ENCODE measurements at regions not wholly inside any gene's neighbourhood (a gene's known extent, or its start where the extent isn't known, plus 50 kb on each side); places are given as distances from the start of the nearest gene placed in this dataset.
"Not testable (repeated sequence)": the region's sequence is repeated elsewhere in the genome, so short reads cannot be mapped to it uniquely, and the experiment has no call there.

DNA sequence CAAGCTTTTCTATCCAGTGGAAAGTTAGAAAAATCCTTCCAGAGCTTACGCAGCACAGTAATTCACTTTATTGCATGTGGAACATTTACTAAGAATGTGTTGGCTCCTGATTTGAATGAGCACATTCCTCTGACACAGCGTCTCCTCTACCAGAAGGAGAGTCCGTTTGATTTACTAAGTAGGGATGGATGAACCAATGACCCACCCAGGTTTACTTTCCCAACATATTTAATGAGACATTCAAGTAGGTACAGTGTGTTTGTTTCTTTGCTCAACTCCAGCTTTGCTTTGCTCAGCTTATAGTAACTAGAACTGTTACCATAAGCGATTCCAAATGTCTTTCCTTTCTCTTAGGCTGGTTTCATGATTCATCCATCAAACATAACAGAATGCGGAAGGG is 161.7 kb downstream of the SMARCA1 start:
- no peak for DNase-seq (ENCODE audit: low spot score)

DNA sequence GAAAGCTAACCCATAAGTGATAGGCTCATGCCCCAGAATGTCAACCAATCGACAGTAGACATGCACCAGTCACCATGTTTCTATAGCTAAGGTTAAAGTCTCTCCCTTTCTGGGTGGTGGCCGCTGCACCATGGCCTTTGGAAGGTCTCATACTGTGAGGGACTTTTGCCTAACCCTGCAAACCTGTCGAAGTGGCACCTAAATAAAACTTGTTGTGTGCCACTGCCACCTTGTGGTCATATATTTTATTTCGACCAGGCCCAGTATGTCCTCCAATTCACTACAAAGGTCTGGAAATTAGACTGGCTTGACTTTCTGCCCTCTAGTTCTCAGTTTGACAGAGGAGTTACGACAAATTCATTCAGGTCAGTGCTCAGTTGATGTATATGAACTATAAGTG is 163.1 kb downstream of the SMARCA1 start:
- DNase-seq (ENCODE audit: low spot score), result peak; percentile 7

GRCh38 chrX:129359269-129359668 is 164.0 kb downstream of the SMARCA1 start:
- DNase-seq (ENCODE audit: low spot score), result no peak

- DNase-seq (ENCODE audit: low spot score), result not testable (repeated sequence)
Measured at GRCh38 chrX:129357428-129357827, 165.9 kb downstream of the SMARCA1 start.

DNA sequence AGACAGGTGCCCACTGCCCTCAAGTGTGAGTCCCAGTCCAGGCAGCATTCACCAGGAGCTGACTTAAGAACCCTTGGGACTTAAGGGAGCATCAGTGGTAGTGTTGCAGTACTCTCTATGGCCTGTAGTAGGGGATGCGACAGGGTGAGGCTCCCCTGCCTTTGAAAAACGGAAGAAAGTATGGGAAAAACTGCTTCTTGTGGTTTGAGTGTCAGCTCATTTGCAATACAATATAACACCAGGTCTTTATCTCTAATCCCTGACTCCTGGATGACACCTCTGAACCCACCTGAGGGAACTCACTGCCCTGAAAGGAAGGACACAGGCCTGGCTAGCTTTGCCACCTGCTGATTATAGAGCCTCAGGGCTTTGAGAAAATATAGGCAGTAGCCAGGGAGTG is 176.0 kb downstream of the SMARCA1 start:
- DNase-seq (ENCODE audit: low spot score), result no peak

DNA sequence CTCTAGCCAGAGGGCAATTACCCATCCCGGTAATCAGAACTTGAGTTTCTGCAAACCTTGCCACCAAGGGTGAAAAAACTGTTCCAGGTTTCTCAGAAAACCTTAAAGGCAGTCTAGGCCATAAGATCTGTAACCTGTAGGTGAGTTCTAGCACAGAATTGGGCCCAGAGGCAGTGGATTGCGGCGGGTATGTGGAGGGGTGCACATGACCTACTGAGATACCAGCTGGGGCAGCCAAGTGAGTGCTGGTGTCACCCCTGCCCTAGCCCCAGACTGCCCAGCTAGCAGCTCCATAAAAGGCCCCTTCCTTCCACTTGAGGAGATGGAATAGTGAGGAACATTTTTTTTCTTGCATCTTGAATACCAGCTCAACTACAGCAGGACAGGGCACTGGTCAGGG is 176.7 kb downstream of the SMARCA1 start:
- DNase-seq (ENCODE audit: low spot score), result no peak

GRCh38 chrX:129337264-129337663 is 186.0 kb downstream of the SMARCA1 start:
- DNase-seq (ENCODE audit: low spot score), result not testable (repeated sequence)

GRCh38 chrX:129323115-129323514 is 200.2 kb downstream of the SMARCA1 start:
- no peak for DNase-seq (ENCODE audit: low spot score)

GRCh38 chrX:129318375-129318774 is 204.9 kb downstream of the SMARCA1 start:
- DNase-seq (ENCODE audit: low spot score), result no peak

DNA sequence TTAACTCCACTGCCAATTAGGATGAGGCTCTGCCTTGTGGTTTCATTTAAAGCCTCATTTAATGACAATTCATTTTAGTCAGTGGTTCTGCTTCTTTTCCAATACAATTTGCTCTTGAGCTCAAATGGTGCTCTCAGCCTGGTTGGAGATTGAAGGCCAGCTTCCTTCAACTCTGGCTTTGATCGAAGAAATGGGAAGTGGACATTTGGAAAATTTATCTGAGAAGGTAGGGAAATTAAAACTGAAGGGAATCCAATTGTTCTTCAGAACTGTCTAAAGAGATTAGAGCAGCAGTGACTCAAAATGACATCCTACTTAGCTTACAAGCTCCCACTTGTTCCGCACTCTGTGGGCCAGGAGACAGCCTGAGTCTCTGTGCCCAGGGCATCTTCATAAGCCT is 206.8 kb downstream of the SMARCA1 start:
- no peak for DNase-seq (ENCODE audit: low spot score)

- no peak for DNase-seq (ENCODE audit: low spot score)
Measured at GRCh38 chrX:129310000-129310399, 213.3 kb downstream of the SMARCA1 start.

DNA sequence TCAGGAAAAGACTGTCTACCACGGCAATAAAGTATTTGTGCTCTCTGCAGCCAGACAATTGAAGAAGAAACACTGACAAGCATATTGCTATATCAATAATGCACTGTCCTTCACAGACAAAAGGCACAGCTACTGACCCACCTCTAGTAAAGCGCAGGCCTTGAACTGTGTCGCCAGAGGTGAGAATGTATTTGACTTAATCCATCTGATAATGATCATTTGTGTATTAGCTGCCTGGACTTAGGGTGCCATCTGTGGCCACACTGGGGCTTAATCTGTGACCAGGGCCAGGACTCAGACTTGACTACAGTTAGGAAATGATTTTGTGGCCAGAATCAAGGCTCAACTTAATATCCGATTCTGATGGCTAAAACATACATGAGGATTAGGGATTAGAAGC is 260.4 kb downstream of the SMARCA1 start:
- DNase-seq (ENCODE audit: low spot score), result no peak

DNA sequence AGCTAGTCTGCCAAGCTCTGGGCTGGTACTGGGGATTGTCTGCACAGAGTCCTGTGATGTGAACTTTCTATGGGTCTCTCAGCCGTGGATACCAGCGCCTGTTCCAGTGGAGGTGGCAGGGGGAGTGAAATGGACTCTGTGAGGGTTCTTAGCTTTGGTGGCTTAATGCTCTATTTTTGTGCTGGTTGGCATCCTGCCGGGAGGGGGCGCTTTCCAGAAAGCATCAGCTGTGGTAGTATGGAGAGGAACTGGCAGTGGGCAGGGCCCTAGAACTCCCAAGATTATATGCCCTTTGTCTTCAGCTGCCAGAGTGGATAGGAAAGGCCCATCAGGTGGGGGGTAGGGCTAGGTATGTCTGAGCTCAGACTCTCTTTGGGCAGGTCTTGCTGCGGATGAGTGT is 267.8 kb downstream of the SMARCA1 start:
- not testable (repeated sequence) for DNase-seq (ENCODE audit: low spot score)

DNA sequence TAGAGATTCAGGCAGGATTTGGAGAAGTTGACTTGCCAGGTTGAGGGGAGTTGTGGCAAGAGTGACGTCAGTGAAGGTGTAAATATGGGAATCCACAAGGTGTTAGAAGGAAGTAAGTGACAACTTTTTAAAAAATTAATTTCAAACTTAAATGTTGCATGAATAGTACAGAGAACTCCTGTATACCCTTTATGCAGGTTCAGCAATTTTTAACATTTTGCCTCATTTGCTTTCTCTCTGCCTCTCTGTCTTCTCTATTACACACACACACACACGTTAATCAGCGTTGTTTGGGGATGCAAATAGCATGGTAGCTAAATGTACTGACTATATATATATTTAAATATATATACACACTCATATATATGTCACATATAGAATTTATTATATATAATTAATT is 273.7 kb downstream of the SMARCA1 start:
- no peak for DNase-seq (ENCODE audit: low spot score)

DNA sequence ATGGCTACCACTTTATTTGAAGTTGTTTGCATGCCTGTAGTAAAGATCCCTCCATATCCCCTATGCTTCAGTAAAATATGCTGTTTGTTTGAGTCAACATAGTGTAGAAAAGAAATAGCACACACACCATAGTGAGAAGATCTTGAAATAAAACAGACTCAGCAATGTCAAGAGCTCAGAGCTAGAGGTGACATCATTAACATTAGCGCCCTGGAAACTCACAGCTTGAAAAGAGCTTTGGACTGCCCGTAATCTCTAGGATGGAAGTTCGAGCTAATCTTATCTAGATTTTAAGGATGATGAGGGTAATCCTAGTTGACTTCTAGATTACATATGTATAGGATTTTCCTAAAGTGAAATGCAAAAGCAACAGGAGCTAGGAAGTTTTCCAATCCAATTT is 275.6 kb downstream of the SMARCA1 start:
- no peak for DNase-seq (ENCODE audit: low spot score)

- no peak for DNase-seq (ENCODE audit: low spot score)
Measured at GRCh38 chrX:129239371-129239770, 283.9 kb downstream of the SMARCA1 start.

GRCh38 chrX:129238011-129238410 is 285.3 kb downstream of the SMARCA1 start:
- no peak for DNase-seq (ENCODE audit: low spot score)

DNA sequence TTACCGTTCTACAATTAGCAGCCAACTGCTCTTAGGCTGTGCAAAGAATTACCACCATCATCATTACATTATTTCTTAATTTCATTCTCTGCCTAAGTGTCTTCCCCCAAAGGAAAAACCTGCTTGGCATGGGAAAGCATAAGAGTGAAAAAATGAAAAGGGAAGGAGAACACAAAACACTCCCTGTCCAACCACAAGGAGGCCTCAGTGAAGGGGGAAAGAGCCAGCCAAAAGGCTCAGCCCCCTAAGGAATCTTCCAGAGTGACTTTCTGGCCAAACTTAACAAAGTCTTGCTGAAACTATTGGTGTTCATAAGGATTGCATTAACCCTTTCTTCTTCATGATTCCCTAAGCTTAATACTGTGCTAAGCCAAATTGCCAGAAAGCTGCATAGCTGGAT is 287.4 kb downstream of the SMARCA1 start:
- DNase-seq (ENCODE audit: low spot score), result no peak

DNA sequence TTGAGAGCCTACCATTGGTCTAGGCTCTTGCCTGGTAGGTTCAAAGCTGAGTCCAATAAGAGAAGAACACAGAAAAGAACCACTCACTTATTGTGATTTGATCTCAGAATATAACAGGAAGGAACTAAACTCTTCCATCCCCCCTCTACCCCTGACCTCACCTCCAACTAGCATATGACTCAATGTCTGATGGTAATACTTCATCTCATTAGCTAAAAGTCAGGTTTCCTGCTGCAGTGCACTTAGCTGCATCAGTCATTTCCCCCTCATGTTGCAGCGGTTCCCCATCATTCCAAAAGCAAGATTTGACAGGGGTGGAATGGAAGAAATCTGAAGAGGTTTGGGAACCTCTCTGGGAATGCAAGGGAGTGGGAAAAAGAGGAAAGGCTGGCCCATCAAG is 289.5 kb downstream of the SMARCA1 start:
- DNase-seq (ENCODE audit: low spot score), result no peak

GRCh38 chrX:129230850-129231512 is 292.3 kb downstream of the SMARCA1 start:
- no peak for DNase-seq (ENCODE audit: low spot score)

- DNase-seq (ENCODE audit: low spot score), result no peak
Measured at GRCh38 chrX:129230168-129230567, 293.1 kb downstream of the SMARCA1 start.

- DNase-seq (ENCODE audit: low spot score), result no peak
Measured at GRCh38 chrX:129227366-129227765, 295.9 kb downstream of the SMARCA1 start.

DNA sequence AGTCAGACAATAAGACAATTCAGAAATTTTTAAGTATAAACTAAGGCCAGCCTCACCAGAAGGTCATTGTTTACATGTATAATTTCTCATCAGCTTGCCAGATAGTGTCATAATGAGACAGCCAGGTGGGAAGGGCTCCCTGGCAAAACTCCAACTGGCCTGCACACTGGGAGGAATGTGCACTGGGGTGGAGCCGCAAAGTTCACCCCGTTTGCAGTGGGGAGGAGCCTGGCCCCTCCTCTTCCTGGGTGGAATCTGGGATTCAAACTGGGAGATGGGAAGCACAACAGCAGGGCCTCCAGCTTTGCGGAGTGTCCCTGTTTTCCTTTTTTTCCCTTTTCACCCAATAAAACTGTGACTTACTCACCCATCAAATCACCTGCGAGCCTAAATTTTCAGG is 329.9 kb downstream of the SMARCA1 start:
- no peak for DNase-seq (ENCODE audit: low spot score)

DNA sequence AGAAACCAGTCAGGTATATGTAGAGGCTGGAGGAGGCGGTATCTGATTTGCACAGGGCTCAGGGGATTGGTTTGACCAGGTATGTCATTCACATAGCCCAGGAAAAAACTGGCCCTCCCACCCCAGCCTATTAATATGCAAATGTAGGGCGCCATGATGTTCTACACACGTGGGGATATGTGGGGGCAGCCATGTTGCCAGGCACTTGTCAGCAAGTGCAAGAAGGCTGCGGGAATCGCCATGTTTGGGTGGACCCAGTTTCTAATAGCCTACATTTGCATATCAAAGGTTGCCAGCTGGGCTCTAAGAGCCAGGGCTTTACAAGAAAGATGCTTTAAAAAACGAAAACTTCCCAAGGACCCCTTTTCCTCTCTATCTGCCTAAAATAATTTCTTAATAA is 335.1 kb downstream of the SMARCA1 start:
- DNase-seq (ENCODE audit: low spot score), result no peak

DNA sequence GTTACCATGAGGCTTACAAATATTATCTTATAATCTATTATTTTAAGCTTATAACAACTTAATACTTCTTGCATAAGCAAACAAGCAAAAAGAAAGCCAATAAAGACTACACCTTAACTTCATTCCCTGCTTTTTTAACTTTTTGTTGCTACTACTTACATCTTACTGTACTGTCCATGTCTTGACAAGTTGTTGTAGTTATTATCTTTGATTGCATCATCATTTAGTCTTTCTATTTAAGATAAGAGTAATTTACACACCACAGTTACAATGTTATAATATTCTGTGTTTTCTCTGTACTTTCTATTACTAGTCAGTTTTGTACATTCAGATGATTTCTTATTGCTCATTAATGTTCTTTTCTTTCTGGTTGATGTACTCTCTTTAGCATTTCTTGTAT is 346.6 kb downstream of the SMARCA1 start:
- DNase-seq (ENCODE audit: low spot score), result no peak
